ENCODE measurements at regions not wholly inside any gene's neighbourhood (a gene's known extent, or its start where the extent isn't known, plus 50 kb on each side); places are given as distances from the start of the nearest gene placed in this dataset.

DNA sequence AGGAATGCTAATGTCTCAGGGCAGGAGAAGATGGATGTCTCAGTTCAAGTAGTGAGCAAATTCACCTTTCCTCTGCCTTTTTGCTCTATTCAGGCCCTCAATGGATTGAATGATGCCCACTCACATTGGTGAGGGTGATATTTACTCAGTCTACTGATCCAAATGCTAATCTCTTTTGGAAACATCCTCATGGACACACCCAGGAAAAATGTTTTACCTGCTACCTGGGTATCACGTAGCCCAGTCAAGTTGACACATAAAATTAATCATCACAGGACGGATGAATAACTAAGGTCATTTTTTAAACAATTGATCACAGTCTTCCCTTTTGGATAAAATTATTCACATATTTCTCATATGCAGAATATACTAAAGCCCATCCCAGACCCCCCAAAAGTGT lies 63.0 kb upstream of the JAK2 start:
- Histone ChIP-seq H3K27me3 (ENCODE audit: control insufficient read depth in 2 of 2, insufficient read depth in 2 of 2, low read length in 2 of 2) (no peaks in the 10 kb centered on the region), H3K4me1 (replicated peaks in 1 of 2; ENCODE audit: control insufficient read depth in 2 of 2, insufficient read depth in 2 of 2, low read length in 2 of 2) (peaks cover 8 to 40% of the 10 kb centered on the region in 2 experiments), H3K79me2 (ENCODE audit: control insufficient read depth, insufficient read depth, low read length) (no peaks in the 10 kb centered on the region; the same call in 2 of the 3 replicates), H3K4me2 (ENCODE audit: insufficient read depth, low read length) (no peak overlapping the region), H3K9me1 (ENCODE audit: control insufficient read depth, insufficient read depth, low read length) (no peaks in the 10 kb centered on the region), H3K36me3 (ENCODE audit: control insufficient read depth, insufficient read depth, low read length) (no peaks in the 10 kb centered on the region), H4K20me1 (replicated peaks; ENCODE audit: control insufficient read depth, insufficient read depth, low read length) (no peaks in the 10 kb centered on the region), H3K9me3 (replicated peaks; ENCODE audit: control insufficient read depth, insufficient read depth, low read depth, low read length) (peaks cover 4% of the 10 kb centered on the region; the same call in 1 of the 2 replicates), H2AFZ (ENCODE audit: low read depth, low read length) (no peak overlapping the region), H3K27ac (ENCODE audit: extremely low read depth, low read depth, low read length) (no peak overlapping the region), H3K9ac (ENCODE audit: insufficient read depth in 1 of 2, low read depth in 2 of 2, low read length in 2 of 2) (no peak overlapping the region), H3K4me3 (no peak overlapping the region)
- WGBS (ENCODE audit: insufficient coverage, low coverage, missing lambda C conversion rate): 77% methylated on average over 2 of the region's 2 CpGs
- FAIRE-seq (no peak), ATAC-seq (no peak), DNase-seq (ENCODE audit: extremely low read depth in 1 of 4, low spot score in 3 of 4) (no peak)
- in situ Hi-C loops (cut with MboI) (no loop called here), intact Hi-C loops (cut with micrococcal nuclease) (loop anchor here (10.0 kb wide), 1 partner anchor 127 kb away; the partner anchor contains the start of gene RCL1)
- CTCF ChIA-PET (ENCODE audit: low intra/inter-chr PET ratio): no interaction called here
- TF ChIP-seq ZNF140 (CRISPR knock-in tag; IDR thresholded peaks at IDR 0.05) (no peak), KDM1A (IDR thresholded peaks at IDR 0.05) (no peak), TAF1 (IDR thresholded peaks at IDR 0.05; ENCODE audit: control insufficient read depth, extremely low read depth, insufficient read depth, low read length, severe bottlenecking) (no peak), XRCC4 (IDR thresholded peaks at IDR 0.05; ENCODE audit: extremely low read depth, insufficient read depth, insufficient read length) (no peak), FIP1L1 (IDR thresholded peaks at IDR 0.05; ENCODE audit: low read depth, low read length, poor library complexity, severe bottlenecking) (no peak), ZBTB8A (IDR thresholded peaks at IDR 0.05; ENCODE audit: partially characterized antibody) (no peak), NRF1 (conservative IDR thresholded peaks at IDR 0.05 in 1 of 2, IDR thresholded peaks at IDR 0.05 in 1 of 2) (no peak), CHD4 (IDR thresholded peaks at IDR 0.05; ENCODE audit: insufficient read depth, insufficient replicate concordance, low read depth, low read length, poor library complexity, severe bottlenecking) (no peak), ZFPM2 (CRISPR knock-in tag; IDR thresholded peaks at IDR 0.05) (no peak)
- TF ChIP-seq, protein P1, sequence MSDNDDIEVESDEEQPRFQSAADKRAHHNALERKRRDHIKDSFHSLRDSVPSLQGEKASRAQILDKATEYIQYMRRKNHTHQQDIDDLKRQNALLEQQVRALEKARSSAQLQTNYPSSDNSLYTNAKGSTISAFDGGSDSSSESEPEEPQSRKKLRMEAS (CRISPR knock-in tag; IDR thresholded peaks at IDR 0.05): no peak
- TF ChIP-seq, protein P2, sequence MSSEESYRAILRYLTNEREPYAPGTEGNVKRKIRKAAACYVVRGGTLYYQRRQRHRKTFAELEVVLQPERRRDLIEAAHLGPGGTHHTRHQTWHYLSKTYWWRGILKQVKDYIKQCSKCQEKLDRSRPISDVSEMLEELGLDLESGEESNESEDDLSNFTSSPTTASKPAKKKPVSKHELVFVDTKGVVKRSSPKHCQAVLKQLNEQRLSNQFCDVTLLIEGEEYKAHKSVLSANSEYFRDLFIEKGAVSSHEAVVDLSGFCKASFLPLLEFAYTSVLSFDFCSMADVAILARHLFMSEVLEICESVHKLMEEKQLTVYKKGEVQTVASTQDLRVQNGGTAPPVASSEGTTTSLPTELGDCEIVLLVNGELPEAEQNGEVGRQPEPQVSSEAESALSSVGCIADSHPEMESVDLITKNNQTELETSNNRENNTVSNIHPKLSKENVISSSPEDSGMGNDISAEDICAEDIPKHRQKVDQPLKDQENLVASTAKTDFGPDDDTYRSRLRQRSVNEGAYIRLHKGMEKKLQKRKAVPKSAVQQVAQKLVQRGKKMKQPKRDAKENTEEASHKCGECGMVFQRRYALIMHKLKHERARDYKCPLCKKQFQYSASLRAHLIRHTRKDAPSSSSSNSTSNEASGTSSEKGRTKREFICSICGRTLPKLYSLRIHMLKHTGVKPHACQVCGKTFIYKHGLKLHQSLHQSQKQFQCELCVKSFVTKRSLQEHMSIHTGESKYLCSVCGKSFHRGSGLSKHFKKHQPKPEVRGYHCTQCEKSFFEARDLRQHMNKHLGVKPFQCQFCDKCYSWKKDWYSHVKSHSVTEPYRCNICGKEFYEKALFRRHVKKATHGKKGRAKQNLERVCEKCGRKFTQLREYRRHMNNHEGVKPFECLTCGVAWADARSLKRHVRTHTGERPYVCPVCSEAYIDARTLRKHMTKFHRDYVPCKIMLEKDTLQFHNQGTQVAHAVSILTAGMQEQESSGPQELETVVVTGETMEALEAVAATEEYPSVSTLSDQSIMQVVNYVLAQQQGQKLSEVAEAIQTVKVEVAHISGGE (CRISPR knock-in tag; IDR thresholded peaks at IDR 0.05): no peak
- TF ChIP-seq, protein P3, sequence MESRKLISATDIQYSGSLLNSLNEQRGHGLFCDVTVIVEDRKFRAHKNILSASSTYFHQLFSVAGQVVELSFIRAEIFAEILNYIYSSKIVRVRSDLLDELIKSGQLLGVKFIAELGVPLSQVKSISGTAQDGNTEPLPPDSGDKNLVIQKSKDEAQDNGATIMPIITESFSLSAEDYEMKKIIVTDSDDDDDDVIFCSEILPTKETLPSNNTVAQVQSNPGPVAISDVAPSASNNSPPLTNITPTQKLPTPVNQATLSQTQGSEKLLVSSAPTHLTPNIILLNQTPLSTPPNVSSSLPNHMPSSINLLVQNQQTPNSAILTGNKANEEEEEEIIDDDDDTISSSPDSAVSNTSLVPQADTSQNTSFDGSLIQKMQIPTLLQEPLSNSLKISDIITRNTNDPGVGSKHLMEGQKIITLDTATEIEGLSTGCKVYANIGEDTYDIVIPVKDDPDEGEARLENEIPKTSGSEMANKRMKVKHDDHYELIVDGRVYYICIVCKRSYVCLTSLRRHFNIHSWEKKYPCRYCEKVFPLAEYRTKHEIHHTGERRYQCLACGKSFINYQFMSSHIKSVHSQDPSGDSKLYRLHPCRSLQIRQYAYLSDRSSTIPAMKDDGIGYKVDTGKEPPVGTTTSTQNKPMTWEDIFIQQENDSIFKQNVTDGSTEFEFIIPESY (CRISPR knock-in tag; IDR thresholded peaks at IDR 0.05): no peak
- POLR2A ChIA-PET: interaction anchor here (1.0 kb wide), 1 partner anchor 63 kb away, joined by 3 read pairs; the partner anchor contains the start of gene JAK2
- BruUV-seq (replicated peaks): no TSS peak
